Liver (tissue), 8 donors: ENCODE measurements at regions not wholly inside any gene's neighbourhood (a gene's known extent, or its start where the extent isn't known, plus 50 kb on each side); places are given as distances from the start of the nearest gene placed in this dataset.

ENCODE experiments used
- DNase-seq: peaks from one replicate; pipeline ENCODE4 v3.0.0-alpha.2; 2017; ENCODE audit warnings: low spot score
- H3K27ac ChIP-seq, 2 donors: one replicate each; pipeline ENCODE4 v1.7.0; 2013; ENCODE audit warnings: inconsistent platforms in 2 of 2, low read length in 2 of 2, control low read depth in 1 of 2, low read depth in 1 of 2, mild to moderate bottlenecking in 1 of 2
- H3K27me3 ChIP-seq, 4 donors: one replicate each; pipeline versions ENCODE4 v1.6.1 to v1.7.0; 2013; ENCODE audit warnings: low read length in 3 of 4, inconsistent platforms in 1 of 4, mild to moderate bottlenecking in 1 of 4, moderate library complexity in 1 of 4; ENCODE audit not compliant: control insufficient read depth in 4 of 4, insufficient read depth in 4 of 4
- H3K36me3 ChIP-seq, 4 donors: one replicate each; pipeline versions ENCODE4 v1.6.1 to v1.7.0; 2013; ENCODE audit warnings: low read length in 3 of 4, mild to moderate bottlenecking in 3 of 4, low read depth in 1 of 4, moderate library complexity in 1 of 4; ENCODE audit not compliant: control insufficient read depth in 4 of 4, insufficient read depth in 3 of 4
- H3K4me1 ChIP-seq, 4 donors: one replicate each; pipeline versions ENCODE4 v1.6.1 to v1.7.0; 2013; ENCODE audit warnings: low read length in 3 of 4, mild to moderate bottlenecking in 3 of 4, moderate library complexity in 1 of 4; ENCODE audit not compliant: control insufficient read depth in 4 of 4, insufficient read depth in 4 of 4
- H3K4me3 ChIP-seq, 3 donors: one replicate each; pipeline versions ENCODE4 v1.6.1 to v1.7.0; 2013; ENCODE audit warnings: low read length in 3 of 3, control low read depth in 1 of 3, low read depth in 1 of 3, mild to moderate bottlenecking in 1 of 3
- H3K9ac ChIP-seq, 2 donors: one replicate each; pipeline ENCODE4 v1.7.0; 2013; ENCODE audit warnings: low read length in 2 of 2, mild to moderate bottlenecking in 2 of 2, moderate library complexity in 2 of 2, control low read depth in 1 of 2, low read depth in 1 of 2
- H3K9me3 ChIP-seq, 4 donors: one replicate each; pipeline versions ENCODE4 v1.6.1 to v1.7.0; 2013; ENCODE audit warnings: low read length in 3 of 4; ENCODE audit not compliant: control insufficient read depth in 4 of 4
- CTCF ChIP-seq: fragments of 150-350 bp; IDR thresholded peaks from 2 replicates; pipeline ENCODE4 v1.5.1; 2017; ENCODE audit warnings: improper control_type of control experiment, low read depth, low read length; ENCODE audit not compliant: missing input control
- EGR1 ChIP-seq, 2 donors: IDR thresholded peaks; 2 replicates each; pipeline ENCODE4 v1.6.1; 2016 to 2018; ENCODE audit warnings: antibody characterized with exemption in 2 of 2, low read depth in 2 of 2
- FOXA1 ChIP-seq: IDR thresholded peaks from 2 replicates; pipeline ENCODE4 v1.6.1; 2016; ENCODE audit warnings: antibody characterized with exemption
- FOXA2 ChIP-seq: IDR thresholded peaks from 2 replicates; pipeline ENCODE4 v1.6.1; 2016; ENCODE audit warnings: antibody characterized with exemption
- JUND ChIP-seq, 2 donors: IDR thresholded peaks; 2 replicates each; pipeline ENCODE4 v1.6.1; 2016; ENCODE audit warnings: antibody characterized with exemption in 2 of 2
- NR2F2 ChIP-seq: IDR thresholded peaks from 2 replicates; pipeline ENCODE4 v1.6.1; 2016; ENCODE audit warnings: antibody characterized with exemption
- RXRA ChIP-seq, 2 donors: IDR thresholded peaks; 2 replicates each; pipeline ENCODE4 v1.6.1; 2017 to 2018; ENCODE audit warnings: antibody characterized with exemption in 2 of 2, mild to moderate bottlenecking in 1 of 2
- TAF1 ChIP-seq: conservative IDR thresholded peaks from 2 replicates; pipeline ENCODE4 v1.6.1; 2016; ENCODE audit warnings: antibody characterized with exemption, mild to moderate bottlenecking
- WGBS: extraction: QIAGEN DNeasy Blood & Tissue Kit; methylation state at CpG from one replicate; pipeline ENCODE4 v1.1.7; 2013; 5-methylcytosine and 5-hydroxymethylcytosine counted together
- TF ChIP-seq, protein P1 (sequence below): IDR thresholded peaks from 2 replicates; pipeline ENCODE4 v1.6.1; 2016; ENCODE audit warnings: antibody characterized with exemption, mild to moderate bottlenecking
- TF ChIP-seq, protein P2 (sequence below): IDR thresholded peaks from 2 replicates; pipeline ENCODE4 v1.6.1; 2016; ENCODE audit warnings: antibody characterized with exemption
- TF ChIP-seq, protein P3 (sequence below): IDR thresholded peaks from 2 replicates; pipeline ENCODE4 v1.6.1; 2016; ENCODE audit warnings: antibody characterized with exemption
- TF ChIP-seq, protein P4 (sequence below): IDR thresholded peaks from 2 replicates; pipeline ENCODE4 v1.6.1; 2016; ENCODE audit warnings: antibody characterized with exemption
- donor health status: healthy.
- donor health status: healthy.
- donor health status: healthy.
- donor health status: healthy.
- donor health status: healthy.

GRCh38 chrX:25674776-25675175 is 463.4 kb upstream of the MAGEB18 start (continued):
- TF ChIP-seq, protein P1, sequence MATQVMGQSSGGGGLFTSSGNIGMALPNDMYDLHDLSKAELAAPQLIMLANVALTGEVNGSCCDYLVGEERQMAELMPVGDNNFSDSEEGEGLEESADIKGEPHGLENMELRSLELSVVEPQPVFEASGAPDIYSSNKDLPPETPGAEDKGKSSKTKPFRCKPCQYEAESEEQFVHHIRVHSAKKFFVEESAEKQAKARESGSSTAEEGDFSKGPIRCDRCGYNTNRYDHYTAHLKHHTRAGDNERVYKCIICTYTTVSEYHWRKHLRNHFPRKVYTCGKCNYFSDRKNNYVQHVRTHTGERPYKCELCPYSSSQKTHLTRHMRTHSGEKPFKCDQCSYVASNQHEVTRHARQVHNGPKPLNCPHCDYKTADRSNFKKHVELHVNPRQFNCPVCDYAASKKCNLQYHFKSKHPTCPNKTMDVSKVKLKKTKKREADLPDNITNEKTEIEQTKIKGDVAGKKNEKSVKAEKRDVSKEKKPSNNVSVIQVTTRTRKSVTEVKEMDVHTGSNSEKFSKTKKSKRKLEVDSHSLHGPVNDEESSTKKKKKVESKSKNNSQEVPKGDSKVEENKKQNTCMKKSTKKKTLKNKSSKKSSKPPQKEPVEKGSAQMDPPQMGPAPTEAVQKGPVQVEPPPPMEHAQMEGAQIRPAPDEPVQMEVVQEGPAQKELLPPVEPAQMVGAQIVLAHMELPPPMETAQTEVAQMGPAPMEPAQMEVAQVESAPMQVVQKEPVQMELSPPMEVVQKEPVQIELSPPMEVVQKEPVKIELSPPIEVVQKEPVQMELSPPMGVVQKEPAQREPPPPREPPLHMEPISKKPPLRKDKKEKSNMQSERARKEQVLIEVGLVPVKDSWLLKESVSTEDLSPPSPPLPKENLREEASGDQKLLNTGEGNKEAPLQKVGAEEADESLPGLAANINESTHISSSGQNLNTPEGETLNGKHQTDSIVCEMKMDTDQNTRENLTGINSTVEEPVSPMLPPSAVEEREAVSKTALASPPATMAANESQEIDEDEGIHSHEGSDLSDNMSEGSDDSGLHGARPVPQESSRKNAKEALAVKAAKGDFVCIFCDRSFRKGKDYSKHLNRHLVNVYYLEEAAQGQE, result no peak
- TF ChIP-seq, protein P2, sequence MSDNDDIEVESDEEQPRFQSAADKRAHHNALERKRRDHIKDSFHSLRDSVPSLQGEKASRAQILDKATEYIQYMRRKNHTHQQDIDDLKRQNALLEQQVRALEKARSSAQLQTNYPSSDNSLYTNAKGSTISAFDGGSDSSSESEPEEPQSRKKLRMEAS, result no peak
- TF ChIP-seq, protein P3, sequence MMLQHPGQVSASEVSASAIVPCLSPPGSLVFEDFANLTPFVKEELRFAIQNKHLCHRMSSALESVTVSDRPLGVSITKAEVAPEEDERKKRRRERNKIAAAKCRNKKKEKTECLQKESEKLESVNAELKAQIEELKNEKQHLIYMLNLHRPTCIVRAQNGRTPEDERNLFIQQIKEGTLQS, result no peak
- TF ChIP-seq NR2F2, result no peak

DNA sequence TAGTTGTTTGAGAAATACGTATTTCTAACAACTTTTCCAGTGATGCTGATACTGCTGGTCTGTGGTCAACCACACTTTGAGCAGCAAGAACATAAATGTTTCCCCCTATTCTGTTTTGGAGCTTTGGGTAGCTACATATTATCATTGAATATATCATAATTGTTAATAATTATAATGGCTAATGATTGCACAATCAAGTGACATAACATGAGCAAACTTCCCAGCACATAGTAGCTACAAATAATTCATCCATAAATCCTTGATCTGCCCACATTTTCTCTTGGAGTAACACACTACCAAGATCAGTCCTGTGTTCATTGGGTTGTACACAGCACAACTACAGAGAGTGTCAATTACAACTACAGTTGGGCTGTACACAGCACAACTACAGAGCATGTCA is 436.3 kb upstream of the MAGEB18 start:
- Histone ChIP-seq H3K4me1 (no peaks in the 10 kb centered on the region), H3K27me3 (no peaks in the 10 kb centered on the region), H3K4me3 (no peak overlapping the region), H3K27ac (no peak overlapping the region), H3K9me3 (peaks cover 0 to 3% (median 1%) of the 10 kb centered on the region in 4 donors), H3K9ac (no peak overlapping the region), H3K36me3 (no peaks in the 10 kb centered on the region)
- WGBS, result 82% methylated on average over 1 of the region's 1 CpG
- DNase-seq, result no peak
- TF ChIP-seq JUND (IDR thresholded peaks at IDR 0.05) (no peak), EGR1 (IDR thresholded peaks at IDR 0.05; ENCODE audit: low read depth in 2 of 2) (no peak), FOXA1 (no peak), TAF1 (no peak), NR2F2 (no peak), CTCF (no peak)
- TF ChIP-seq, protein P3, result no peak
- TF ChIP-seq, protein P4, sequence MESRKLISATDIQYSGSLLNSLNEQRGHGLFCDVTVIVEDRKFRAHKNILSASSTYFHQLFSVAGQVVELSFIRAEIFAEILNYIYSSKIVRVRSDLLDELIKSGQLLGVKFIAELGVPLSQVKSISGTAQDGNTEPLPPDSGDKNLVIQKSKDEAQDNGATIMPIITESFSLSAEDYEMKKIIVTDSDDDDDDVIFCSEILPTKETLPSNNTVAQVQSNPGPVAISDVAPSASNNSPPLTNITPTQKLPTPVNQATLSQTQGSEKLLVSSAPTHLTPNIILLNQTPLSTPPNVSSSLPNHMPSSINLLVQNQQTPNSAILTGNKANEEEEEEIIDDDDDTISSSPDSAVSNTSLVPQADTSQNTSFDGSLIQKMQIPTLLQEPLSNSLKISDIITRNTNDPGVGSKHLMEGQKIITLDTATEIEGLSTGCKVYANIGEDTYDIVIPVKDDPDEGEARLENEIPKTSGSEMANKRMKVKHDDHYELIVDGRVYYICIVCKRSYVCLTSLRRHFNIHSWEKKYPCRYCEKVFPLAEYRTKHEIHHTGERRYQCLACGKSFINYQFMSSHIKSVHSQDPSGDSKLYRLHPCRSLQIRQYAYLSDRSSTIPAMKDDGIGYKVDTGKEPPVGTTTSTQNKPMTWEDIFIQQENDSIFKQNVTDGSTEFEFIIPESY, result no peak

DNA sequence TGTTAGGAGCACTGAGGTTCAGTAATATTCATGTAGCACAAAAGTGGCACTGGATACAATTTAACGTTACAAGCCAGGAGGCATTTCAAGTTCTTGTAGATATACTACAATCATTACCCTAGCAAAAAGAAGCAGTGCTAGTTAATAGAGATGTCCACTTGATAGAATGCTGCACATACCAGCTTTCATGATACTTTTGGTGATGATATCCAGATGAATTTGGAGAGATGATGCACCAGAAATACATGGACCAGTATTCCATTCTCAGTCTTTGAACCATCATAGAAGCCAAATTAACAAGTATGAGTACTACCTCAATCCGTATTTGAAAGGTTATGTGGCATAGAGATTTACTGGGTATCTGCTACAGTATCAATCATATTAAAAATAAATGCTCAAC is 421.0 kb upstream of the MAGEB18 start:
- H3K27me3 ChIP-seq, result no peaks in the 10 kb centered on the region
- H3K9me3 ChIP-seq, result no peaks in the 10 kb centered on the region
- 67% methylated on average over 2 of the region's 2 CpGs for WGBS
- no peak overlapping the region for H3K9ac ChIP-seq
- no peak overlapping the region for H3K27ac ChIP-seq
- H3K36me3 ChIP-seq, result no peaks in the 10 kb centered on the region
- no peaks in the 10 kb centered on the region for H3K4me1 ChIP-seq
- H3K4me3 ChIP-seq, result no peak overlapping the region
- DNase-seq, result no peak
- TF ChIP-seq, protein P2, result no peak
- no peak for TF ChIP-seq RXRA (IDR thresholded peaks at IDR 0.05)
- TF ChIP-seq NR2F2, result no peak
- TF ChIP-seq CTCF, result no peak
- TF ChIP-seq JUND (IDR thresholded peaks at IDR 0.05), result no peak
- no peak for TF ChIP-seq FOXA2
- no peak for TF ChIP-seq FOXA1
